RWPE1 (cell line): ENCODE measurements at regions not wholly inside any gene's neighbourhood (a gene's known extent, or its start where the extent isn't known, plus 50 kb on each side); places are given as distances from the start of the nearest gene placed in this dataset.

Experiments
- CTCF ChIA-PET: fragments of 350-600 bp; sonication (Branson Sonifier 250); formaldehyde crosslinking; extraction: SDS; loops from one replicate; lab custom pipeline; 2021; lab: Yijun Ruan, JAX
- POLR2A ChIA-PET: fragments of 400-600 bp; formaldehyde crosslinking; extraction: SDS; loops from one replicate; lab custom pipeline; 2020; ENCODE audit warnings: antibody characterized with exemption; ENCODE audit not compliant: low non-redundant PET; lab: Yijun Ruan, JAX
- DNase-seq: peaks from one replicate; pipeline ENCODE4 v3.0.0; 2012; ENCODE audit warnings: low spot score
- H3K27ac ChIP-seq: fragments of 450-650 bp; 2 replicates; pipeline ENCODE4 v1.5.1; 2017
- CTCF ChIP-seq: fragments of 450-650 bp; conservative IDR thresholded peaks from 2 replicates; pipeline ENCODE4 v1.5.1; 2017; ENCODE audit warnings: low read depth, mild to moderate bottlenecking

- no peak for TF ChIP-seq CTCF
- H3K27ac ChIP-seq = no peak overlapping the region
- no peak for DNase-seq
- ChIA-PET CTCF (interaction anchor here (0.5 kb wide), 1 partner anchor 27 kb away, joined by 3 read pairs; no protein-coding TSS in a partner anchor), POLR2A (no interaction called here)
These were observed 1237.2 kb downstream of the PLA2G4A start for GRCh38 chr1:188065917-188066316.

- CTCF ChIA-PET = no interaction called here
- no peak for DNase-seq
- TF ChIP-seq CTCF = no peak
- H3K27ac ChIP-seq = no peak overlapping the region
- POLR2A ChIA-PET = no interaction called here
These were observed 1242.1 kb downstream of the PLA2G4A start for GRCh38 chr1:188070848-188071247.

- no peak overlapping the region for H3K27ac ChIP-seq
- POLR2A ChIA-PET = no interaction called here
- no peak for DNase-seq
- CTCF ChIA-PET = interaction anchor here (0.7 kb wide), 1 partner anchor 125 kb away, joined by 3 read pairs; no protein-coding TSS in a partner anchor
- TF ChIP-seq CTCF = no peak
These were observed 1260.3 kb downstream of the PLA2G4A start for GRCh38 chr1:188089015-188089414.

- H3K27ac ChIP-seq = no peak overlapping the region
- TF ChIP-seq CTCF = no peak
- ChIA-PET CTCF (interaction anchor here (0.7 kb wide), 1 partner anchor 126 kb away, joined by 3 read pairs; no protein-coding TSS in a partner anchor), POLR2A (no interaction called here)
- no peak for DNase-seq
These were observed 1260.7 kb downstream of the PLA2G4A start for GRCh38 chr1:188089461-188089860.

GRCh38 chr1:188096521-188096920, 1267.8 kb downstream of the PLA2G4A start:
- TF ChIP-seq CTCF = no peak
- no peak for DNase-seq
- H3K27ac ChIP-seq = no peak overlapping the region
- POLR2A ChIA-PET = no interaction called here
- CTCF ChIA-PET = no interaction called here

GRCh38 chr1:188117436-188117835, 1288.7 kb downstream of the PLA2G4A start:
- ChIA-PET POLR2A (no interaction called here), CTCF (interaction anchor here (0.6 kb wide), 1 partner anchor 1742 kb away, joined by 3 read pairs; the partner anchor contains the start of gene TPR)
- no peak for DNase-seq
- no peak for TF ChIP-seq CTCF
- H3K27ac ChIP-seq = no peak overlapping the region
